ENCODE measurements at regions not wholly inside any gene's neighbourhood (a gene's known extent, or its start where the extent isn't known, plus 50 kb on each side); places are given as distances from the start of the nearest gene placed in this dataset.

DNA sequence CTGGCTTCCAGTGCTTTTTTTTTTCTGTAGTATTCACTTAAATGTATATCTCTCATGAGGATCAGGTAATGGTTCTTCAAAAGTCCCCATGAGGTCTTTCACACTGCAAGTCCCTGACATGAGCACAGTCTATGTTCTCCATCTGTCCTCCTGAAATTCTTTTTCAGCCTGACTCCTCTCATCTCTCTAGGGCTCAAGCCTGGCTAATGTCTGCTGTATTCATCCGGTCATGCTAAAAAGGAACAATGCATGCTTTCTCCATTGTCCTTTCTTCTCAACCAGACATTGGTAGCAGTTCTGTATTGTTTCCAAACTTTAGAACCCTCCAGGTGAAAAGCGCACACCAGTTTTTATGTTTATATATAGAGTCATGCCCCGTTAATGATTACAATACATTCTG, 368.3 kb upstream of the OLFM3 start:
- Mint-ChIP-seq H3K4me1 (ENCODE audit: low read depth, unreplicated experiment) (peaks cover 16% of the 10 kb centered on the region), H3K27ac (ENCODE audit: unreplicated experiment) (peak overlapping the region; percentile 83), H3K36me3 (ENCODE audit: unreplicated experiment) (no peaks in the 10 kb centered on the region), H3K4me3 (ENCODE audit: unreplicated experiment) (peak overlapping the region; percentile 70), H3K9me3 (ENCODE audit: unreplicated experiment) (peaks cover 2% of the 10 kb centered on the region), H3K27me3 (ENCODE audit: unreplicated experiment) (peaks cover 2% of the 10 kb centered on the region)
- no peak for DNase-seq
- TF ChIP-seq, protein P1, sequence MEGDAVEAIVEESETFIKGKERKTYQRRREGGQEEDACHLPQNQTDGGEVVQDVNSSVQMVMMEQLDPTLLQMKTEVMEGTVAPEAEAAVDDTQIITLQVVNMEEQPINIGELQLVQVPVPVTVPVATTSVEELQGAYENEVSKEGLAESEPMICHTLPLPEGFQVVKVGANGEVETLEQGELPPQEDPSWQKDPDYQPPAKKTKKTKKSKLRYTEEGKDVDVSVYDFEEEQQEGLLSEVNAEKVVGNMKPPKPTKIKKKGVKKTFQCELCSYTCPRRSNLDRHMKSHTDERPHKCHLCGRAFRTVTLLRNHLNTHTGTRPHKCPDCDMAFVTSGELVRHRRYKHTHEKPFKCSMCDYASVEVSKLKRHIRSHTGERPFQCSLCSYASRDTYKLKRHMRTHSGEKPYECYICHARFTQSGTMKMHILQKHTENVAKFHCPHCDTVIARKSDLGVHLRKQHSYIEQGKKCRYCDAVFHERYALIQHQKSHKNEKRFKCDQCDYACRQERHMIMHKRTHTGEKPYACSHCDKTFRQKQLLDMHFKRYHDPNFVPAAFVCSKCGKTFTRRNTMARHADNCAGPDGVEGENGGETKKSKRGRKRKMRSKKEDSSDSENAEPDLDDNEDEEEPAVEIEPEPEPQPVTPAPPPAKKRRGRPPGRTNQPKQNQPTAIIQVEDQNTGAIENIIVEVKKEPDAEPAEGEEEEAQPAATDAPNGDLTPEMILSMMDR (IDR thresholded peaks at IDR 0.05; ENCODE audit: partially characterized antibody, unreplicated experiment): no peak

DNA sequence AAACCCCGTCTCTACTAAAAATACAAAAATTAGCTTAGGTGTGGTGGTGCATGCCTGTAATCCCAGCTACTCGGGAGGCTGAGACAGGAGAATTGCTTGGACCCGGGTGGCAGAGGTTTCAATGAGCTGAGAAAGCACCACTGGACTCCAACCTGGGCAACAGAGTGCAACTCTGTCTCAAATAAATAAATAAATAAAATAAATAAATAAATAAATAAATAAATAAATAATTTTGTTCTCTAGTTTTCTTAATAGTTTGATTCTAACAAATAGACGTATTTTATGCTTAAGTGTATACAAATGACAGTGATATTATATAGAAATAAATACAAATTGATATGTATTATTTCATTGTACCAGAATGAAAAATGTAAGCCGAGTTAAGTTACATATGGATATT, 339.9 kb upstream of the OLFM3 start:
- no peaks in the 10 kb centered on the region for H3K9me3 Mint-ChIP-seq (ENCODE audit: unreplicated experiment)
- H3K4me3 Mint-ChIP-seq (ENCODE audit: unreplicated experiment): no peak overlapping the region
- H3K36me3 Mint-ChIP-seq (ENCODE audit: unreplicated experiment): no peaks in the 10 kb centered on the region
- H3K27me3 Mint-ChIP-seq (ENCODE audit: unreplicated experiment): no peaks in the 10 kb centered on the region
- TF ChIP-seq, protein P1 (IDR thresholded peaks at IDR 0.05; ENCODE audit: partially characterized antibody, unreplicated experiment): no peak
- no peaks in the 10 kb centered on the region for H3K4me1 Mint-ChIP-seq (ENCODE audit: low read depth, unreplicated experiment)
- no peak overlapping the region for H3K27ac Mint-ChIP-seq (ENCODE audit: unreplicated experiment)
- no peak for DNase-seq

DNA sequence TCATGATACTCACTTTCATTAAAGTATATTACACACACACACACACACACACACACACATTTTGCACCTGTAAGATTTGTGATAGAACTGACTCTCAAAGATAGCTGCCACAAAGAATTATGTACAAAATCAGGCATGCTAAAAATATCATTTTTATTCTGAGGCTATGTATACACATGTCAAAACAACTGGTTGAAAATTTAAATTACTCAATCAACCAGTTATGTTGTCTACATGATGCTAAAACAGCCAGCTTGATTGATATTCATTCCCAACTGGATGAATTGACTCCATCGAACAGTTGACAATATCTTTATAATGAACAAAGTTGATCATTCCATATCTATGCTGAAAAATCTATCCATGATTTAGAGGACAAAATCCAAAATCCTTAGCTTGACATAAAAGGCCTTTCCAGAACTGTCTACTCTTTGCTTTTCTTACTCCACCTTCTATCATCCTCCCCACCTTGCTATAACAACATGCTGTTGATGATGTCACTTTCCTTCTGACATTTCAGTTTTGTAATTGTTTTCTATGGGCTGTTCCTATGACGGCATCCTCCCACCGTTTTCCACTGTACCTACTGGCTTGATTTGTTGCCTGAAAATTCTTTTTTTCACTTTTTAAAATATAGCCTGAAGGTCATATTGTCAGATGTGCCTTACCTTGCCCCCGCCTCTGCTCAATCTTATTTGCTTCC, 321.5 kb upstream of the OLFM3 start:
- H3K4me3 Mint-ChIP-seq (ENCODE audit: unreplicated experiment): no peak overlapping the region
- TF ChIP-seq, protein P1 (IDR thresholded peaks at IDR 0.05; ENCODE audit: partially characterized antibody, unreplicated experiment): no peak
- H3K27ac Mint-ChIP-seq (ENCODE audit: unreplicated experiment): no peak overlapping the region
- no peaks in the 10 kb centered on the region for H3K9me3 Mint-ChIP-seq (ENCODE audit: unreplicated experiment)
- no peaks in the 10 kb centered on the region for H3K4me1 Mint-ChIP-seq (ENCODE audit: low read depth, unreplicated experiment)
- DNase-seq: no peak
- H3K27me3 Mint-ChIP-seq (ENCODE audit: unreplicated experiment): no peaks in the 10 kb centered on the region
- no peaks in the 10 kb centered on the region for H3K36me3 Mint-ChIP-seq (ENCODE audit: unreplicated experiment)

DNA sequence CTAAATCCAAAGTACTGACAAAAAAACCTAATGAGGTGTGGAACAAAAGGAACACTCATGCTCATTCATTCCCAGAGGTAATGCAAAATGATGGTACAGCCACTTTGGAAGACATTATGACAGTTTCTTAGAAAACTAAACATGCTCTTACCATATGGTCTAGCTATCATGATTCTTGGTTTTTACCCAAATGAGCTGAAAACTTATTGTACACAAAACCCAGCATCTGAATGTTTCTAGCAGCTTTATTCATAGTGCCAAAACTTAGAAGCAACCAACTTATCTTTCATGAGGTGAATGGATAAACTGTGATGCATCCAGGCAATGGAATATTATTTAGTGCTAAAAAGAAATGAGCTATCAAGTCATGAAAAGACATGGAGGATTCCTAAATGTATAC, 318.4 kb upstream of the OLFM3 start:
- Mint-ChIP-seq H3K36me3 (ENCODE audit: unreplicated experiment) (no peaks in the 10 kb centered on the region), H3K27ac (ENCODE audit: unreplicated experiment) (no peak overlapping the region), H3K4me3 (ENCODE audit: unreplicated experiment) (no peak overlapping the region), H3K27me3 (ENCODE audit: unreplicated experiment) (no peaks in the 10 kb centered on the region), H3K4me1 (ENCODE audit: low read depth, unreplicated experiment) (no peaks in the 10 kb centered on the region), H3K9me3 (ENCODE audit: unreplicated experiment) (no peaks in the 10 kb centered on the region)
- TF ChIP-seq, protein P1 (IDR thresholded peaks at IDR 0.05; ENCODE audit: partially characterized antibody, unreplicated experiment): no peak
- DNase-seq: no peak

DNA sequence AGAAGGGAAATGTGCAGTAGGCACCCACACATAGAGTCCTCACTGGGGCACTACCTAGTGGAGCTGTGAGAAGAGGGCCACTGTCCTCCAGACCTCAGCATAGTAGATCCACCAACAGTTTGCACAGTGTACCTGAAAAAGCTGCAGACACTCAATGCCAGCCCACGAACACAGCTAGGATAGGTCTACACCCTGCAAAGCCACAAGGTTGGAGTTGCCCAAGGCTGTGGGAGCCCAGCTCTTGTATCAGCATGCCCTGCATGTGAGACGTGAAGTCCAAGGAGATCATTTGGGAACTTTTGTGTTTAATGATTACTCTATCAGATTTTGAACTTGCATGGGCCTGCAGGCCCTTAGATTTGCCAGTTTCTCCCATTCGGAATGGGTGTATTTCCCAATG, 299.4 kb upstream of the OLFM3 start:
- H3K4me1 Mint-ChIP-seq (ENCODE audit: low read depth, unreplicated experiment): no peaks in the 10 kb centered on the region
- H3K27me3 Mint-ChIP-seq (ENCODE audit: unreplicated experiment): no peaks in the 10 kb centered on the region
- no peak overlapping the region for H3K4me3 Mint-ChIP-seq (ENCODE audit: unreplicated experiment)
- peaks cover 6% of the 10 kb centered on the region for H3K36me3 Mint-ChIP-seq (ENCODE audit: unreplicated experiment)
- no peak overlapping the region for H3K27ac Mint-ChIP-seq (ENCODE audit: unreplicated experiment)
- TF ChIP-seq, protein P1 (IDR thresholded peaks at IDR 0.05; ENCODE audit: partially characterized antibody, unreplicated experiment): no peak
- DNase-seq: no peak
- no peaks in the 10 kb centered on the region for H3K9me3 Mint-ChIP-seq (ENCODE audit: unreplicated experiment)
